ENCODE measurements at regions not wholly inside any gene's neighbourhood (a gene's known extent, or its start where the extent isn't known, plus 50 kb on each side); places are given as distances from the start of the nearest gene placed in this dataset.

DNA sequence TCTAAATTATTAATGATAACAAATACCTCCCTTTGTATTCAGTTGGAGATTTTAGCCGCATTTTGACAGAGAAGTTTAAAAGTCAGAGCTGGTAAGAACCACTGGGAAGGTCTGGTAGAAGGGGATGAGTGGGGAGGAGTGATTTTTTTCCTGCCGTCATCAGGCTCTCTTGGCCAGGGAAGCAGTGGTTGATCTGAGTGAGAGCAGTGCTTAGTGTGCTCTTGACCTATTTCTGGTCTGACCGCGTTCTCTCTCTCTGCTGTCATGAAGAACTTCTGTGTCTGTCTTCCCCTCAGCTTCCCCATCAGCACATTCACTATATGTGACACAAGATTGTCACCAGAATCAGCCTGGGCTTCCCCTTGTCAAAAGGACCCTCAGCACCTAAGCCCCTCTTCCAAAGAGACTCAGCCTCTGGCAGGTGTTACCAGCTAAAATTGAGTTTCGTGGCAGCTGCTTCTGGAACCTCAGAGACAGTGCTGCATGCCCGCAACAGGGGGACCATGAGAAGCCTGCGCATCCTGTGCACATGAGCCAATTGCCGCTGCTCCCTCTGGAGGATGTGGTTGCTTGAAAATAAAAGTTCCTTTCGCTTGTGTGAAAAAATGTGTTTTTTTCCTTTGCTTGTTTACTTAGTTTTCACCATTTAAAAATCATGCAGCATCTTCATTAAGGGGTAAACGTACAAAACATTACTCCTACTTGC is 268.9 kb downstream of the C4orf33 start:
- DNase-seq: no peak
- no peaks in the 10 kb centered on the region for H3K9me3 ChIP-seq (ENCODE audit: control insufficient read depth, low read depth, low read length)
- no peaks in the 10 kb centered on the region for H3K27me3 ChIP-seq (ENCODE audit: control insufficient read depth, insufficient read depth, low read length)
- WGBS (ENCODE audit: insufficient coverage, low lambda C conversion rate): 63% methylated on average over 1 of the region's 10 CpGs
- H3K4me3 ChIP-seq (ENCODE audit: low read length): no peak overlapping the region
- H3K4me1 ChIP-seq (ENCODE audit: control insufficient read depth, insufficient read depth, low read length): no peaks in the 10 kb centered on the region
- no peak overlapping the region for H3K27ac ChIP-seq (ENCODE audit: low read length)
- H3K36me3 ChIP-seq (ENCODE audit: control insufficient read depth, insufficient read depth, low read length): no peaks in the 10 kb centered on the region

DNA sequence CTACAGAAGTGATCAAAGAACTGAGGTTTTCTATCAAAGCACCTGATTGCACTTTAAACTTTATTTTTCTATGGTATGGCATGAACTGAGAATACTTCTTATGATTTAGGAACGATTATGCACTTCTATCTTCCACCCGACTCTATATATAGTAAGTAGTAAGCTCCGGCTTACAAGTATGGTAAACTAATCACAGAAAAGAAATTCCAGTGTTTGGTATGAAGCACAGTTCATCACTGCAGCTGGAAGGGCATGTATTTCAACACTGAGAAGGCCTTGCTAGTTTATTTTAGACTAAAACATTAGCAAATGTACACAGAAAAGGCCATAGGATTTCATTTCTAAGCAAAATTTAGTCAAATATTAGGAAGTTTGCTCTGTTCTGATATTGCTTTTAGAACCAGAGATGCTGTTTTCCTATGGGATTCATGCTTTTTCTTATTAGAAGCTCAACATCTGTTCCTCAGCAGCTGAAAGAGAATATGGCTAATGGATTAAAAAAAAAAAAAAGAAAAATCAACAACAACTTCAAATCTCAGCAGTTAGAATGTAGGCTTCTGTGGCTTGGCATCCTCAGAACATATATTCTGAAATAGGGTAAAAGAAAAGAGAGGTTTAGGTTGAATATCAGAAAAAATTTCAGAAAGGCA is 273.5 kb downstream of the C4orf33 start:
- no peaks in the 10 kb centered on the region for H3K27me3 ChIP-seq (ENCODE audit: control insufficient read depth, insufficient read depth, low read length)
- no peak overlapping the region for H3K4me3 ChIP-seq (ENCODE audit: low read length)
- no peaks in the 10 kb centered on the region for H3K36me3 ChIP-seq (ENCODE audit: control insufficient read depth, insufficient read depth, low read length)
- H3K4me1 ChIP-seq (ENCODE audit: control insufficient read depth, insufficient read depth, low read length): no peaks in the 10 kb centered on the region
- H3K27ac ChIP-seq (ENCODE audit: low read length): no peak overlapping the region
- H3K9me3 ChIP-seq (ENCODE audit: control insufficient read depth, low read depth, low read length): no peaks in the 10 kb centered on the region
- no CpG with 5 or more reads among the region's 3 CpGs for WGBS (ENCODE audit: insufficient coverage, low lambda C conversion rate)
- DNase-seq: no peak

DNA sequence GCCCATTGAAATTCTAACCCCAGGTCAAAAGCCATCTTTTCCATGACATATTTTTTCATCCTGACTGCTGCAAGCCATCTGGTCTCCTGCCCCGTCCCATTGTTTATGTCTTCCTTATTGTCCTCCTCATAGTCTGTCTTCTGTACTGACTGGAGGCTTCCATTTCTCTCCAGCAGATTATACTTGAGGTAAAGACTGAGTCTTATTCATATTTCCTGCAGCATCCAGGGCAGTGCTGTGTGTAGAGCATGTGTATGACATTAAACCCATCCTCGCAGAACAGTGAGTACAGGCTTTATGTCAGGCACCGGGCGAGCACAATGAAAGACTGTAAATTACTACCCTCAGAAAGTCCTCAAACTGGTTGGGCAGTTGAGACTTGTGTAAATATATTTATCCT is 275.1 kb downstream of the C4orf33 start:
- Histone ChIP-seq H3K27ac (ENCODE audit: low read length) (no peak overlapping the region), H3K27me3 (ENCODE audit: control insufficient read depth, insufficient read depth, low read length) (no peaks in the 10 kb centered on the region), H3K4me1 (ENCODE audit: control insufficient read depth, insufficient read depth, low read length) (no peaks in the 10 kb centered on the region), H3K4me3 (ENCODE audit: low read length) (no peak overlapping the region), H3K36me3 (ENCODE audit: control insufficient read depth, insufficient read depth, low read length) (no peaks in the 10 kb centered on the region), H3K9me3 (ENCODE audit: control insufficient read depth, low read depth, low read length) (no peaks in the 10 kb centered on the region)
- no peak for DNase-seq
- no CpG with 5 or more reads among the region's 4 CpGs for WGBS (ENCODE audit: insufficient coverage, low lambda C conversion rate)

DNA sequence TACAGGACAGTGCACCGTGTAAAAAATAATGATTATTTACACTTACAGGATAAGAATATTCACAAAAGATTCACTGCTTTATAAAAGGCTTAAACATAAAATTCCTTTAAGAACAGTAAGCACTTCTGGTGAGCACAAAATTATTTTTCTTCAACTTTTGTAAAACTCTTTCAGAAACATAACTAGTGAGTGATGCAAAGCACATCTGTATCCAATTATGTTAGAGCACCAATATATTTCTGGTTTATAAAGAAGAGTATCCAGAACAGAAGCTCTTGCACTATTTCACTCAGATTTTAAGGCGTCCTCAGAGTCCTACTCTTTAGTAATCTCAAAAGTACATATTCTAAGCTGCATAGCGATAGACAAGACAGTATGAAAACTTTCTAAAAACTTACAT is 276.0 kb downstream of the C4orf33 start:
- no peak overlapping the region for H3K27ac ChIP-seq (ENCODE audit: low read length)
- DNase-seq: no peak
- no peak overlapping the region for H3K4me3 ChIP-seq (ENCODE audit: low read length)
- H3K36me3 ChIP-seq (ENCODE audit: control insufficient read depth, insufficient read depth, low read length): no peaks in the 10 kb centered on the region
- H3K4me1 ChIP-seq (ENCODE audit: control insufficient read depth, insufficient read depth, low read length): no peaks in the 10 kb centered on the region
- 93% methylated on average over 3 of the region's 3 CpGs for whole genome bisulfite sequencing (ENCODE audit: insufficient coverage, low lambda C conversion rate)
- no peaks in the 10 kb centered on the region for H3K27me3 ChIP-seq (ENCODE audit: control insufficient read depth, insufficient read depth, low read length)
- H3K9me3 ChIP-seq (ENCODE audit: control insufficient read depth, low read depth, low read length): no peaks in the 10 kb centered on the region

DNA sequence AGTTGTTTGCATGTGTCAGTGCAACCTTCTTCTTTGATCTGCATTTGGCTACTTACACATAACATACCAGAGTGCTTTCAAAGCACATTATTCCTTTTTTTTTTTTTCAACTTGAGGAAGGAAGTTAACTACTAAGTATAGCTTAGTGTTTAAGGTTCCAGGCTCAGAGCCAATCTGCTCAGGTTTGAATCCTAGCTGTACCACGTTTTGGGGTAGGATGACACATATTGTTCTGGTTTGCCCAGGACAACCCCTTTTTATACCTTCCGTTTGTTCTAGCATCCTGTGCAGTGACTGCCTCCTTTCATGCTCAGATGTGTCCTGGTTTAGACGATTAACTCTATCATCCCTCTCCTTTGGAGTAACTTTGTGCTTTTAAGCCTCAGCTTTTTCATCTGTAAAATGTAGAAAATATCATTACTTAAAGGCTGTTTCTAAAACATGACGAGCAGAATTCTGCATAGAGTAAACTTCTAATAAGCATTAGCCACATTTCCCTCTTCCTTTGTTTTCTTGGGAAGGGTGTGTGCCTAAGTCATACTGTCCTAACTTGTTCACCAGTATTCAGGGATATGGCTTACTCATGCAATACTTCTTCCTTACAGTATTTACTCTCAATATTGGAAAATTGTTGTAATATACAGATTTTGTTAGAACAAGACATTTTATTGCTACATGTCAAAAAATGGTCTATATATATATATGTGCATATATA is 281.3 kb downstream of the C4orf33 start:
- Histone ChIP-seq H3K36me3 (ENCODE audit: control insufficient read depth, insufficient read depth, low read length) (no peaks in the 10 kb centered on the region), H3K27ac (ENCODE audit: low read length) (no peak overlapping the region)

DNA sequence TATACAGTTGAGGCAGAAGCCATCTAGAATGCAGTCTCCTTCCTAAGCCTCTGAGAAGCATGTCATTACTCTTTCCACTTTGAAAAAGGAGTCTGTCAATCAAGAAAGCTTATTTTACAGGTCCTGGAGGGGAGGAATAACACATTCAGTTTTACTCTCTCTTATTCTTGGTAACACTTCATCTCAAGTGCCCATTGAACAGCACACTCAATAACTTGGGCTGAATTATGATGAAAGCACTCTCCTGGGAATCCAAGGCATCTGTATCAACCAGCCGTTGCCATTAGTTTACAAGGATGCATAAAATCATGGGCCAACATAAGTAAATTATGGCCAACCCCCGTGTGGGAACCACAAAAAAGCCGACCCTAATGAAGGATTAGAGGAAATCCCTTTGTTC is 282.4 kb downstream of the C4orf33 start:
- no peak for DNase-seq
- H3K36me3 ChIP-seq (ENCODE audit: control insufficient read depth, insufficient read depth, low read length): no peaks in the 10 kb centered on the region
- no CpG with 5 or more reads among the region's 3 CpGs for WGBS (ENCODE audit: insufficient coverage, low lambda C conversion rate)

More for the DNA sequence above, 281.3 kb downstream of the C4orf33 start:
- H3K9me3 ChIP-seq (ENCODE audit: control insufficient read depth, low read depth, low read length): no peaks in the 10 kb centered on the region
- no peaks in the 10 kb centered on the region for H3K4me1 ChIP-seq (ENCODE audit: control insufficient read depth, insufficient read depth, low read length)
- H3K27me3 ChIP-seq (ENCODE audit: control insufficient read depth, insufficient read depth, low read length): no peaks in the 10 kb centered on the region
- no peak for DNase-seq
- H3K4me3 ChIP-seq (ENCODE audit: low read length): no peak overlapping the region
- WGBS (ENCODE audit: insufficient coverage, low lambda C conversion rate): 71% methylated on average over 1 of the region's 4 CpGs

DNA sequence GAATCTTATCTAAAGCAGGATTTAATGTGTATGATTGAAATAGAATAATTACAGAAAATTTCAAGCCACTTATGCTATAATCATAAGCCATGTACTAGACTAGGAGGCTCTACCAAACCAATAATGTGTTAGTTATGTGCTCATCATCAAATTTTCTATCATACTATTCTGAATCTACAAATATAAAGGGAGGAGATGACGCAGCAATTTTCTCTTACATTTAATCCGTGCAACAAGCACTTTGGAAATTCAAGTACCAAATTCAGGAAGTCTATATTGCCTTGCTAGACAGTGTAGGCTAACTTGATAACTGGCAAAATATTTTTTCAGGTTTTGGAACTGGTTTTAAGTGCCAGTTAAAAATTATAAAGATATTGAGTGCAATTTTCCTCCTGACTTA is 283.5 kb downstream of the C4orf33 start:
- 100% methylated on average over 1 of the region's 2 CpGs for WGBS (ENCODE audit: insufficient coverage, low lambda C conversion rate)

More for the DNA sequence above, 282.4 kb downstream of the C4orf33 start:
- Histone ChIP-seq H3K27me3 (ENCODE audit: control insufficient read depth, insufficient read depth, low read length) (no peaks in the 10 kb centered on the region), H3K9me3 (ENCODE audit: control insufficient read depth, low read depth, low read length) (no peaks in the 10 kb centered on the region), H3K27ac (ENCODE audit: low read length) (no peak overlapping the region), H3K4me3 (ENCODE audit: low read length) (no peak overlapping the region), H3K4me1 (ENCODE audit: control insufficient read depth, insufficient read depth, low read length) (no peaks in the 10 kb centered on the region)

DNA sequence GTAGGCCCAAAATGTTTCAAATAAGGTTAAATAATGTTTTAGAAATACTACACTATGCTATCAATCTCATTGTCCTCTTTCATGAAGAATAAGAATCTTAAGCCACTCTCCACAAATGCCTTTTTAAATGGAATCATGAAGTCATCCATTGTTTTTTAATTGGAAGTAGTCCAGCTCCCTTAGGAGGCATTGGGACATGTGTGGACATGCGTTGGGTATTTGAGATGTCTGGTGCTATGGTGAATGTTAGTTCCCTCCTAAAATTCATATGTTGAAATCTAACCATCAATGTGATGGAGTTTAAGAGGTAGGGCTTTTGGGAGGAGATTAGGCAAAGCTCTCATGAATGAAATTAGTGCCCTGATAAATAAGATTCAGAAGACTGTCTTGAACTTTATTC is 289.0 kb downstream of the C4orf33 start:
- H3K27me3 ChIP-seq (ENCODE audit: control insufficient read depth, insufficient read depth, low read length): no peaks in the 10 kb centered on the region
- H3K9me3 ChIP-seq (ENCODE audit: control insufficient read depth, low read depth, low read length): no peaks in the 10 kb centered on the region
- no CpG with 5 or more reads among the region's 1 CpG for WGBS (ENCODE audit: insufficient coverage, low lambda C conversion rate)
- no peaks in the 10 kb centered on the region for H3K36me3 ChIP-seq (ENCODE audit: control insufficient read depth, insufficient read depth, low read length)
- H3K4me3 ChIP-seq (ENCODE audit: low read length): no peak overlapping the region
- H3K27ac ChIP-seq (ENCODE audit: low read length): no peak overlapping the region
- no peaks in the 10 kb centered on the region for H3K4me1 ChIP-seq (ENCODE audit: control insufficient read depth, insufficient read depth, low read length)
- DNase-seq: no peak

More for the DNA sequence above, 283.5 kb downstream of the C4orf33 start:
- no peak overlapping the region for H3K4me3 ChIP-seq (ENCODE audit: low read length)
- DNase-seq: no peak
- no peaks in the 10 kb centered on the region for H3K9me3 ChIP-seq (ENCODE audit: control insufficient read depth, low read depth, low read length)
- H3K27me3 ChIP-seq (ENCODE audit: control insufficient read depth, insufficient read depth, low read length): no peaks in the 10 kb centered on the region
- H3K27ac ChIP-seq (ENCODE audit: low read length): no peak overlapping the region
- H3K36me3 ChIP-seq (ENCODE audit: control insufficient read depth, insufficient read depth, low read length): no peaks in the 10 kb centered on the region
- H3K4me1 ChIP-seq (ENCODE audit: control insufficient read depth, insufficient read depth, low read length): no peaks in the 10 kb centered on the region

DNA sequence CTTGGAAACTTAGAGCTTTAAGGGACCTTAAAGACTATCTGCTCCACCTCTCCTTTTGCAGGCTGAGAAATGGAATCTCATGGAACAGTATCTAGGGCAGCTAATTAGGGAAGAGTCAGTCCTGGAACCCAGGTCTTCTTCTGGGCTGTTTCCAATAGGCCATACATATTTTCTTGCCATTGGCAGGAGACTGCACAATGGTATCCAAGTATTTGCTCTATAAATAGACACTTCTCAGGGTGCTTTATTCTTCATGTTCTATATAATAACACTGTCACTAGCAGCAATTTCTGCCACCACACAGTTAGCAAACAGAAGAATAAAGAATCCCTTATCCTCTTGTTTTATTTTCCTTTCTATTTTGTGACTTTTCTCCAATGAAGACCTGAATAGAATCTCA is 291.7 kb downstream of the C4orf33 start:
- H3K4me3 ChIP-seq (ENCODE audit: low read length): no peak overlapping the region
- no peaks in the 10 kb centered on the region for H3K9me3 ChIP-seq (ENCODE audit: control insufficient read depth, low read depth, low read length)
- no peaks in the 10 kb centered on the region for H3K4me1 ChIP-seq (ENCODE audit: control insufficient read depth, insufficient read depth, low read length)
- H3K27ac ChIP-seq (ENCODE audit: low read length): no peak overlapping the region
- no peaks in the 10 kb centered on the region for H3K36me3 ChIP-seq (ENCODE audit: control insufficient read depth, insufficient read depth, low read length)
- no peak for DNase-seq
- H3K27me3 ChIP-seq (ENCODE audit: control insufficient read depth, insufficient read depth, low read length): no peaks in the 10 kb centered on the region

DNA sequence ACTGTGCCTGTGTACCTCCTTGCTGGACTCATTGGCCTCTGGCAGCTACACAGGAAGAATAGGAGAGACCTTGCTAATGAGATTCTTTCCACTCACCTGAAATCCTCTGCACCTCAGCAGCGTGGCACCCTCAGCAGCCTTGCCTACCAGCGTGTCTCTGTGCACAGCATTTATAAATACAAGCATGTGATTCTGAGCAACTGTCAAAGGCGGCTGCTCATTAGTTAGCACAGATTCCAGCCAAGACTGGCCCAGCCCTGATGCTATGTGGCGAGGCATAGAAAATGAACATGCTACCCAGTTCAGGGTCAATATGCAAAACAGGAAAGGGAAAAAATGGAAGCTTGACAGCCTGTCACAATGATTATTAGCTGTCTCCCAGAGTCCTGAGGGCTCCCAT is 298.0 kb downstream of the C4orf33 start:
- Histone ChIP-seq H3K27me3 (ENCODE audit: control insufficient read depth, insufficient read depth, low read length) (no peaks in the 10 kb centered on the region), H3K4me3 (ENCODE audit: low read length) (no peak overlapping the region), H3K36me3 (ENCODE audit: control insufficient read depth, insufficient read depth, low read length) (no peaks in the 10 kb centered on the region), H3K27ac (ENCODE audit: low read length) (no peak overlapping the region), H3K4me1 (ENCODE audit: control insufficient read depth, insufficient read depth, low read length) (no peaks in the 10 kb centered on the region), H3K9me3 (ENCODE audit: control insufficient read depth, low read depth, low read length) (no peaks in the 10 kb centered on the region)
- no peak for DNase-seq
- WGBS (ENCODE audit: insufficient coverage, low lambda C conversion rate): no CpG with 5 or more reads among the region's 4 CpGs
